GM12865 (cell line): ENCODE measurements at regions not wholly inside any gene's neighbourhood (a gene's known extent, or its start where the extent isn't known, plus 50 kb on each side); places are given as distances from the start of the nearest gene placed in this dataset.

Source experiments
- DNase-seq: peaks from one replicate; pipeline ENCODE4 v3.0.0; 2010; ENCODE audit warnings: low read depth
- H3K4me3 ChIP-seq: 2 replicates; pipeline ENCODE4 v1.5.1; 2011; ENCODE audit warnings: mild to moderate bottlenecking, low read depth, low read length, control low read depth
- TF ChIP-seq, protein P1 (sequence below): IDR thresholded peaks from 2 replicates; pipeline ENCODE4 v1.5.1; 2011; ENCODE audit warnings: low read length, control low read depth, low read depth, inconsistent platforms; ENCODE audit not compliant: insufficient read depth; ENCODE audit errors: missing control alignments

- TF ChIP-seq, protein P1, sequence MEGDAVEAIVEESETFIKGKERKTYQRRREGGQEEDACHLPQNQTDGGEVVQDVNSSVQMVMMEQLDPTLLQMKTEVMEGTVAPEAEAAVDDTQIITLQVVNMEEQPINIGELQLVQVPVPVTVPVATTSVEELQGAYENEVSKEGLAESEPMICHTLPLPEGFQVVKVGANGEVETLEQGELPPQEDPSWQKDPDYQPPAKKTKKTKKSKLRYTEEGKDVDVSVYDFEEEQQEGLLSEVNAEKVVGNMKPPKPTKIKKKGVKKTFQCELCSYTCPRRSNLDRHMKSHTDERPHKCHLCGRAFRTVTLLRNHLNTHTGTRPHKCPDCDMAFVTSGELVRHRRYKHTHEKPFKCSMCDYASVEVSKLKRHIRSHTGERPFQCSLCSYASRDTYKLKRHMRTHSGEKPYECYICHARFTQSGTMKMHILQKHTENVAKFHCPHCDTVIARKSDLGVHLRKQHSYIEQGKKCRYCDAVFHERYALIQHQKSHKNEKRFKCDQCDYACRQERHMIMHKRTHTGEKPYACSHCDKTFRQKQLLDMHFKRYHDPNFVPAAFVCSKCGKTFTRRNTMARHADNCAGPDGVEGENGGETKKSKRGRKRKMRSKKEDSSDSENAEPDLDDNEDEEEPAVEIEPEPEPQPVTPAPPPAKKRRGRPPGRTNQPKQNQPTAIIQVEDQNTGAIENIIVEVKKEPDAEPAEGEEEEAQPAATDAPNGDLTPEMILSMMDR: no peak
- H3K4me3 ChIP-seq: no peak overlapping the region
- DNase-seq: no peak
Measured at GRCh38 chr4:137635601-137636000, 103.3 kb upstream of the PCDH18 start.

DNA sequence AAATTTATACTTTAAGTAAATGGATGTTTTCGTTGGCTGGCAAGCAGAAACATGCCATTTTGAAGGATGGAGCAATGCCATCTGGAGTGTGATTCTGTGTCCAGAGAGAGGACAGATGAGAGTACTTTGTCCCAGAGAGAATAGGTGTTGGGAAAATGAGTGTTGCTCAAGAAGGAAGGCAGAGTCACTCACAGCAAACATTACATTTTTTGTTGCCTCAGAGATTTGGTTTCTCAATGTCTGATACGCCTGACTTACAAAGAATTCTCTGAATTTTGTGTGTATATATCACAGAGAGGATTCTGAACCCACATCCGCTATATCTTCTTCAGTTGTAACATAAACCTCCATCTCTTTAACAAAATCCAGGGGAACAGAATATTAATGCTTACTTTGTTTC, 102.8 kb upstream of the PCDH18 start:
- DNase-seq: no peak
- no peak overlapping the region for H3K4me3 ChIP-seq
- TF ChIP-seq, protein P1: no peak

GRCh38 chr4:137632842-137633241, 100.5 kb upstream of the PCDH18 start:
- DNase-seq: no peak
- no peak overlapping the region for H3K4me3 ChIP-seq
- TF ChIP-seq, protein P1: no peak

DNA sequence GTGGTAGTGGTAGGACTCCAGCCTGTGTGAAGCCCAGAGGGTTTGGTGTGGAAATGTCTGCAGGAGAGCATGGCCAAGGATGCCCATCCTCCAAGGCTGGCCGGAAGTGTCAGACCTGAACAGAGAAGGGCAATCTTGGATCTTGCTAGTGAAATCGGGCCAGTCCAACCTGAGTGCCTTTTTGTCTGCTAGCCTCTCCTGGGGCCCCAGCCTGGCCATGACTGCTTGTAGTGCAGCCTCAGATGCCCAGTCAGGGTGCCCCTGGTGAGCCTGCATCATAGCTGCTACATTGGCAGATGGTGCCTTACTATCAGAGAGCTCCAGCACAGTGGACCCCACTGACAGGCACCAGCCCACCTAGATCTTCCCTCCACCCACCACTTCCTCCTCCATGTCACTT, 99.3 kb upstream of the PCDH18 start:
- DNase-seq: no peak
- H3K4me3 ChIP-seq: no peak overlapping the region
- TF ChIP-seq, protein P1: no peak

DNA sequence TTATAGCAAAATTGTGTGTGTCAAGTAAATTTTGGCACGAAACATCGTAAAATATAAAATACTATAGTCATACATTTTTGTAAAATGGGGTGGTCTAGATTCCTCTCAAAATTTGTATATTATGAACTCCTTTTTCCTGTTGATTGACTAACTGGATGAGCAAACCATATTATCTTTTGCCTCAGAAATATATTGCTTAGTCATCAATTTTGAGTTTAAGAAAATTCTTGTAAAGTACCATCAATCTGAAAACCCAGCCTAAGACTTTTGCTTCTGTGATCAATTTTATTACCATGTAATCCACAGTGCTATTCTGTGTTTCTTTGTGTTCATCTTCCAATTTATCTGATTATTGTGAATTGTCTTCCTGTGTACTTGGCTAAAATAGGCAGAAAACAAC, 98.0 kb upstream of the PCDH18 start:
- no peak overlapping the region for H3K4me3 ChIP-seq
- no peak for DNase-seq
- TF ChIP-seq, protein P1: no peak

GRCh38 chr4:137627739-137628460, 95.6 kb upstream of the PCDH18 start:
- no peak overlapping the region for H3K4me3 ChIP-seq
- no peak for DNase-seq
- TF ChIP-seq, protein P1: no peak

DNA sequence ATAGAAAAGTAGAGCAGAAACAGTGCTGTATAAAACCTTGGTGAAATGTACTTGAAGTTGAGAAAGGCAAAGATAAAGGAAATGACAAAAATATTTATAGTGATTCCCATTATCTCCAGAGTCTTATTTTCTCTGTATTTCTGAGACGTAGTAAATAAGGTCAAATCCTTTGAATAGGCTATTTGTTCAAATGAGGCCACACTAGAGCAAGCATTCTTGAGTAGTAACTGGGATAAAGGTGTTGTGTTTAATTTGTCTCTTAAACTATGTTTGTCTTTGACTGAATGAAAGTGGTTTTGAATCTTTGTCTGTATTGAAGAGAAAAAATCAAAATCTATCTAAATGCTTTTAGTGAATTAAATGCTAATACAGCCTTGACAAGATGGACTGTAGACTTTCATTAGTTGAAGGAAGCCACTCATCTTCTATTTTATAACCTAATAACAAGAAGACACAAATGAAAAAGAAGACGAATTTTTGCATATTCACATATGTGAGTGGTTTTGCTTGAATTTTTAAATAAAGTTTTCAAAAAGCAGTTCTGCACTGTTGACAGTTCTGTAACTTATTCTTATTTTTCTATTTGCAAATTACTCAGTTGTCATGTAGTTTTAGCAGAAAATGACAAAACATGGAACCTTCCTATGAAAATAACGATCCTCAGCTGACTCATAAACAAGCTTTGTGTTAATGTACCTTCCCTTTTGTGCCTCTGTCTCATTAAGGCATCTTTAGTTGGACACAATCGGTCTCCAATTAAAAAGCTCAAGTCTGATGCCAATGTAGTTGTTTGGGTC, 94.8 kb upstream of the PCDH18 start:
- H3K4me3 ChIP-seq: no peak overlapping the region
- DNase-seq: no peak
- TF ChIP-seq, protein P1: no peak
